ENCODE measurements at regions not wholly inside any gene's neighbourhood (a gene's known extent, or its start where the extent isn't known, plus 50 kb on each side); places are given as distances from the start of the nearest gene placed in this dataset.

GRCh38 chr17:54848368-54848987, 52.2 kb upstream of the TOM1L1 start:
- H2AFZ ChIP-seq (ENCODE audit: low read depth, low read length, poor library complexity, severe bottlenecking): no peak overlapping the region
- DNase-seq (ENCODE audit: low read depth, low spot score): no peak
- intact Hi-C loops (cut with micrococcal nuclease): no loop called here
- H3K9me3 ChIP-seq (ENCODE audit: control insufficient read depth in 1 of 2, insufficient read depth in 1 of 2, low read depth in 1 of 2, low read length in 2 of 2): no peaks in the 10 kb centered on the region
- ATAC-seq: no peak
- TF ChIP-seq ZNF274 (IDR thresholded peaks at IDR 0.05; ENCODE audit: low read depth, low read length) (no peak), CBX3 (IDR thresholded peaks at IDR 0.05; ENCODE audit: low read depth) (no peak), CEBPB (IDR thresholded peaks at IDR 0.05; ENCODE audit: low read depth) (0 out of 2 replicates have a peak, but pooled peaks have one; percentile 21), POLR2AphosphoS5 (IDR thresholded peaks at IDR 0.05; ENCODE audit: low read depth, low read length) (no peak), EZH2phosphoT487 (IDR thresholded peaks at IDR 0.05; ENCODE audit: borderline replicate concordance) (no peak)
- ChIA-PET RAD21 (ENCODE audit: low non-redundant PET in 1 of 2, low total read pairs in 2 of 2, uncharacterized antibody in 2 of 2, unreplicated experiment in 2 of 2) (no interaction called here), CTCF (no interaction called here), POLR2A (no interaction called here)
- H3K9ac ChIP-seq (ENCODE audit: low read length): no peak overlapping the region
- H3K79me2 ChIP-seq (ENCODE audit: insufficient read depth, low read length): no peaks in the 10 kb centered on the region
- no peaks in the 10 kb centered on the region for H3K27me3 ChIP-seq (ENCODE audit: insufficient read depth, low read length)
- no peak overlapping the region for H3K4me3 ChIP-seq (replicated peaks in 1 of 2; ENCODE audit: low read depth in 1 of 2, low read length in 2 of 2)
- no peak overlapping the region for H3K27ac ChIP-seq (ENCODE audit: low read depth, low read length)
- no TSS peak for BruUV-seq (replicated peaks)
- H3K36me3 ChIP-seq (ENCODE audit: control insufficient read depth in 1 of 2, insufficient read depth in 2 of 2, low read length in 2 of 2): no peaks in the 10 kb centered on the region
- no peaks in the 10 kb centered on the region for H3K9me2 ChIP-seq (ENCODE audit: insufficient read depth)
- no peak overlapping the region for H3K4me2 ChIP-seq (ENCODE audit: low read length)
- H3K4me1 ChIP-seq (ENCODE audit: control insufficient read depth in 1 of 2, insufficient read depth in 2 of 2, low read length in 2 of 2): no peaks in the 10 kb centered on the region
- no peaks in the 10 kb centered on the region for H4K20me1 ChIP-seq (ENCODE audit: insufficient read depth)

- RAD21 ChIA-PET (ENCODE audit: low non-redundant PET in 1 of 2, low total read pairs in 2 of 2, uncharacterized antibody in 2 of 2, unreplicated experiment in 2 of 2): no interaction called here
- POLR2A ChIA-PET: no interaction called here
- H3K36me3 ChIP-seq (ENCODE audit: control insufficient read depth in 1 of 2, insufficient read depth in 2 of 2, low read length in 2 of 2): no peaks in the 10 kb centered on the region
- H3K27ac ChIP-seq (ENCODE audit: low read depth, low read length): no peak overlapping the region
- H3K79me2 ChIP-seq (ENCODE audit: insufficient read depth, low read length): no peaks in the 10 kb centered on the region
- BruUV-seq (replicated peaks): no TSS peak
- intact Hi-C loops (cut with micrococcal nuclease): no loop called here
- H3K4me3 ChIP-seq (replicated peaks in 1 of 2; ENCODE audit: low read depth in 1 of 2, low read length in 2 of 2): no peak overlapping the region
- no peak overlapping the region for H3K9ac ChIP-seq (ENCODE audit: low read length)
- ATAC-seq (no peak), DNase-seq (ENCODE audit: low read depth, low spot score) (no peak)
- CTCF ChIA-PET: no interaction called here
- no peaks in the 10 kb centered on the region for H3K4me1 ChIP-seq (ENCODE audit: control insufficient read depth in 1 of 2, insufficient read depth in 2 of 2, low read length in 2 of 2)
- no peaks in the 10 kb centered on the region for H3K9me2 ChIP-seq (ENCODE audit: insufficient read depth)
- H3K27me3 ChIP-seq (ENCODE audit: insufficient read depth, low read length): no peaks in the 10 kb centered on the region
- no peak overlapping the region for H3K4me2 ChIP-seq (ENCODE audit: low read length)
- no peaks in the 10 kb centered on the region for H4K20me1 ChIP-seq (ENCODE audit: insufficient read depth)
- no peak overlapping the region for H2AFZ ChIP-seq (ENCODE audit: low read depth, low read length, poor library complexity, severe bottlenecking)
- H3K9me3 ChIP-seq (ENCODE audit: control insufficient read depth in 1 of 2, insufficient read depth in 1 of 2, low read depth in 1 of 2, low read length in 2 of 2): no peaks in the 10 kb centered on the region
- TF ChIP-seq CEBPB (IDR thresholded peaks at IDR 0.05; ENCODE audit: low read depth) (no peak), POLR2AphosphoS5 (IDR thresholded peaks at IDR 0.05; ENCODE audit: low read depth, low read length) (no peak), MAX (IDR thresholded peaks at IDR 0.05) (no peak), FOSL1 (IDR thresholded peaks at IDR 0.05; ENCODE audit: low read depth) (no peak), SP1 (IDR thresholded peaks at IDR 0.05; ENCODE audit: low read depth) (no peak), YY1 (IDR thresholded peaks at IDR 0.05; ENCODE audit: extremely low read depth, insufficient replicate concordance, low read depth, low read length) (no peak), ZBTB33 (IDR thresholded peaks at IDR 0.05; ENCODE audit: extremely low read depth, insufficient replicate concordance, low read length) (no peak), RAD21 (IDR thresholded peaks at IDR 0.05; ENCODE audit: low read depth) (no peak), REST (IDR thresholded peaks at IDR 0.05; ENCODE audit: low read depth) (no peak), TCF7L2 (IDR thresholded peaks at IDR 0.05; ENCODE audit: borderline replicate concordance, extremely low read depth, insufficient read depth, insufficient read length) (no peak), EGR1 (IDR thresholded peaks at IDR 0.05; ENCODE audit: low read depth) (no peak), ELF1 (IDR thresholded peaks at IDR 0.05; ENCODE audit: borderline replicate concordance, low read depth) (no peak), POLR2A (IDR thresholded peaks at IDR 0.05; ENCODE audit: borderline replicate concordance, extremely low read depth, insufficient read depth, insufficient read length) (no peak)
Measured at GRCh38 chr17:54849660-54850059, 51.0 kb upstream of the TOM1L1 start.
